SK-N-MC (cell line): ENCODE measurements at regions not wholly inside any gene's neighbourhood (a gene's known extent, or its start where the extent isn't known, plus 50 kb on each side); places are given as distances from the start of the nearest gene placed in this dataset.

Experiments used
- DNase-seq: peaks from one replicate; pipeline ENCODE4 v3.0.0-alpha.2; 2011; ENCODE audit warnings: low read depth, low spot score
- H3K27ac ChIP-seq: fragments of 200-600 bp; sonication (generic); 2 replicates; pipeline ENCODE4 v1.5.1; 2016; ENCODE audit warnings: mixed run types
- H3K36me3 ChIP-seq: fragments of 200-600 bp; sonication (generic); 2 replicates; pipeline ENCODE4 v1.6.1; 2017; ENCODE audit warnings: antibody characterized with exemption, low read length, mixed read lengths; ENCODE audit not compliant: insufficient read depth
- H3K4me3 ChIP-seq: fragments of 200-600 bp; sonication (generic); 2 replicates; pipeline ENCODE4 v1.5.1; 2016
- H3K9ac ChIP-seq: fragments of 200-600 bp; sonication (generic); 2 replicates; pipeline ENCODE4 v1.8.0; 2017; ENCODE audit warnings: mixed run types, mixed read lengths; ENCODE audit not compliant: insufficient read length
- H3K9me3 ChIP-seq: fragments of 200-600 bp; sonication (generic); 2 replicates; pipeline ENCODE4 v1.6.1; 2017; ENCODE audit warnings: low read depth, mild to moderate bottlenecking, antibody characterized with exemption, low read length, moderate library complexity, mixed read lengths
- EZH2 ChIP-seq: fragments of 200-600 bp; sonication (generic); IDR thresholded peaks from one replicate; pipeline ENCODE4 v1.6.1; 2017; ENCODE audit warnings: antibody characterized with exemption
- FOXP2 ChIP-seq: optimal IDR thresholded peaks from 2 replicates; pipeline ENCODE3; 2011; ENCODE audit warnings: mild to moderate bottlenecking, moderate library complexity; ENCODE audit not compliant: insufficient read depth; ENCODE audit errors: extremely low read length, control extremely low read depth
- POLR2AphosphoS5 ChIP-seq: IDR thresholded peaks from 2 replicates; pipeline ENCODE4 v1.6.1; 2012; ENCODE audit warnings: mild to moderate bottlenecking, low read depth, low read length, borderline replicate concordance

DNA sequence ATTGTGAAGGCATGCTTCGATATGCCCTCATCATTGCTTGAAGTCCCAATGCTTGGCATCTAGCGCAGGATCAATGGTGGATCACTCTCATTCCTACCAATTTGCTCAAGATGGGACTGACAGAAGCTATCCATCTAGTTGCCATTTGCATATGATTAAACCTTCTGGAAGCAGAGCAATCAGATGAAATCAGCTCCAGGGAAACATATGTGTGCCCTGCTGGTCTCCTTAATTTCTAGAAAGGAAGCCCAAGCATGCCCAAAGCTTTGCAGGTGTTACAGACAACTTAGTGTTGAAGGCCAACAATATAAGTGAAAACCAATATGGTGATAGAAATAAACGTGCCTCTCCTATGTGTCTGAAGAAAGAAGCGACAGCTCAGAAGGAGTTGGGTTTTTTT, 350.0 kb upstream of the ERCC4 start:
- no peak for DNase-seq
- no peak overlapping the region for H3K27ac ChIP-seq
- no peak for TF ChIP-seq POLR2AphosphoS5
- TF ChIP-seq EZH2, result no peak
- TF ChIP-seq FOXP2, result no peak
- no peak overlapping the region for H3K4me3 ChIP-seq
- H3K9ac ChIP-seq, result no peak overlapping the region
- H3K9me3 ChIP-seq, result no peaks in the 10 kb centered on the region
- H3K36me3 ChIP-seq, result no peaks in the 10 kb centered on the region

DNA sequence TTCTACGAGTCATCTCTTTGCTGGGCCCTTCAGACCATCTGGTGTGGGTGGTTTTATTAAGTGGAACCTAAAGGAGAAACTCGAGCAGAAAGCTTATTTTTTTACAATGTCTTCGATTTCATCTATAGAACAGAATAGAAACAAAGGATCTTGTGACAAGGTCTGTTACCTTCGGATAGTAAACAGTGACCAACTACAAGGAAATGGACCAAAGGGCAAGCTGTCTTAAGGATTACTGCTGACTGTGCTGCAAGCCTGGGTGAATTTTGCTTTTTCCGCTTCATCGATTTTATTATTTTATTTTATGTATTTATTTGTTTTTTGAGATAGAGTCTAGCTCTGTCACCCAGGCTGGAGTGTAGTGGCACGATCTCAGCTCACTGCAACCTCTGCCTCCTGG, 348.9 kb upstream of the ERCC4 start:
- no peak for DNase-seq
- no peaks in the 10 kb centered on the region for H3K36me3 ChIP-seq
- no peak overlapping the region for H3K27ac ChIP-seq
- TF ChIP-seq POLR2AphosphoS5, result no peak
- no peak for TF ChIP-seq FOXP2
- TF ChIP-seq EZH2, result no peak
- no peak overlapping the region for H3K9ac ChIP-seq
- H3K9me3 ChIP-seq, result no peaks in the 10 kb centered on the region
- H3K4me3 ChIP-seq, result no peak overlapping the region

DNA sequence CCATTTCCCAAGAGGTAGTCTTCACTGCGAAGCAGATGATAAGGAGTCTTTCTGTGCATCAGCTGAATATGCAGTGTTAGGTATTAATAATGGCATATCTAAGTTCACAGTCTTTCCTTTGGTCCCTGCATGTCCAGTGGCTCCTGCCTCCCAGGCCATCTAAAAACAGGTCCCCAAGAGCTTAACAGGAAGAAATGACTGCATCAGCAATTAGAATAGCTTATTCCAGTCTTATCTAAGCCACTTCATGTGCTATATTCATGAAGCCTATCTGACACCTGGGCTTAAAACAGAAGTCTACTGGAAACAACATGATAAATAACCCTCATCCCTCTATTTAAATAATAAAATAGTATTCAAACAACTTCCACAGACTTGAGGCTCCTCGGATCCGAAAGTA, 346.1 kb upstream of the ERCC4 start:
- no peak for TF ChIP-seq POLR2AphosphoS5
- no peak for TF ChIP-seq FOXP2
- TF ChIP-seq EZH2, result no peak
- H3K27ac ChIP-seq, result no peak overlapping the region
- no peaks in the 10 kb centered on the region for H3K36me3 ChIP-seq
- H3K4me3 ChIP-seq, result no peak overlapping the region
- H3K9ac ChIP-seq, result no peak overlapping the region
- H3K9me3 ChIP-seq, result no peaks in the 10 kb centered on the region
- DNase-seq, result no peak

DNA sequence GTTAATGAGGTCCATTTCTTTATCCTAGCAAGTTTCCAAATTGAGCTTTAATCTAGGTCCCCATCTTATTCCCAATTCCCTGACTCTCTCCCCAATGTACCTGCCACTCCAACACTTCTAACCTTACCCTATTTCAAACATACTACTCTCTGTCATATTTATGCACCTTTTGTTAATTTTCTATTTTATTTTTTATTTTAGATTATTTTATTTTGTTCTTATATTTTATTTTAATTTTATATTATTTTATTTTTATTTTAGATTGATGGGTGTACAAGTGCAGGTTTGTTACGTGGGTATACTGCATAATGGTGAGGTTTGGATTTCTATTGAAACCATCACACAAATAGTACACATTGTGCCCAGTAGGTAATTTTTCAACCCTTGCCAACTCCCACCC, 333.9 kb upstream of the ERCC4 start:
- Histone ChIP-seq H3K9me3 (no peaks in the 10 kb centered on the region), H3K9ac (no peak overlapping the region), H3K36me3 (no peaks in the 10 kb centered on the region), H3K4me3 (no peak overlapping the region), H3K27ac (no peak overlapping the region)
- TF ChIP-seq EZH2 (no peak), POLR2AphosphoS5 (no peak), FOXP2 (no peak)
- no peak for DNase-seq

DNA sequence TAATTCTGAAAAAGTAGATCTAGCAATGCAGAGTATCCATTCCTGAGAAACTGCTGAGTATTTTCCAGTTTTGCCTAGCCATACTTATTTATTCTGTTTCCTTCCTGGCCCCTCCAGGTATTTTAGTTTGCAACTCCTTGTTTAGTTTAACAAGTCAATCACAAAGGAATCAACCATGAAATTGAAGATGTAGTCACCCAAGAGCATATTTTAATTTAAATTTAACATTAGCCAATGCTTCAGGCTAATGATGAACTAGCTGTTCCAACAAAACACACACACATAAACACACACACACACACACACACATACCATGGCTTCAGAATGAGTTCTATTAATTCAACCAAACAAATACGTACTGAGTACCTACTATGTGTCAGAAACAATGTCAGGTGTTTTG, 332.8 kb upstream of the ERCC4 start:
- DNase-seq, result no peak
- no peak overlapping the region for H3K4me3 ChIP-seq
- H3K27ac ChIP-seq, result no peak overlapping the region
- no peaks in the 10 kb centered on the region for H3K36me3 ChIP-seq
- no peak overlapping the region for H3K9ac ChIP-seq
- TF ChIP-seq FOXP2 (no peak), EZH2 (no peak), POLR2AphosphoS5 (no peak)
- H3K9me3 ChIP-seq, result no peaks in the 10 kb centered on the region

DNA sequence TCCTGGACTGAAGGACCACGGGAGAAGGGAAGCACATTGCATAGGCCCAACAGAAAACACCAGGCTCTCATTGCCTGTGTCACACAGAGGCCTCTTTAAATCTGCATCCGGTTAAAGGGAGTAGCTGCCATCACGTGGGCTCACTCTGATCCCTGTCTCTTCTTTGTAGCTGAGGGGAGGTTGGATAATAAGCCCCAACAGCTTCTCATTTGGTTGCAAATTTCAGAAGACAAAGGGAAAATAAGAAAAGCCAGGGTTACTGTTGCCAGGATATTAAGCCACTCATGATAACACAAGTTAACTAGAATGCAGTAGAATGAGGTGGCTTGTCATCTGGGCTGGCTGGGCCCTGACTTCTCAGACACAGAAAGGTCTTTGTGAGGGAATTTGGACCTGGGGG, 325.1 kb upstream of the ERCC4 start:
- Histone ChIP-seq H3K9ac (no peak overlapping the region), H3K36me3 (no peaks in the 10 kb centered on the region), H3K27ac (no peak overlapping the region), H3K4me3 (no peak overlapping the region), H3K9me3 (no peaks in the 10 kb centered on the region)
- TF ChIP-seq POLR2AphosphoS5, result no peak
- TF ChIP-seq EZH2, result no peak
- TF ChIP-seq FOXP2, result no peak
- no peak for DNase-seq

DNA sequence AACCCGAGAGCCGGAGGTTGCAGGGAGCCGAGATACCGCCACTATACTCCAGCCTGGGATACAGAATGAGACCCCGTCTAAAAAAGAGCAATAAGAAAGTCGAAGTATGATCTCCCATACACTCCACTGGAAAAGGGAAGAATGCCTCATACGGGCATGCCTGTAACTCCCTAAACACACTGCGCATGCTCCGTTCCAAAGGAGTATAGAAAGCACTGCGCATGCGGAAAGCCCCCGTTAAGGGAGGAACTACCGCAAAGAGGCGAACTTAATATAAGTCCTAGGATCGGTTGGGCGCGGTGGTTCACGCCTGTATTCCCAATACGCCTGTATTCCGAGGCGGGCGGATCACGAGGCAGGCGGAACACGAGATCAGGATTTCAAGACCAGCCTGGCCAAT, 313.1 kb upstream of the ERCC4 start:
- TF ChIP-seq EZH2, result no peak
- TF ChIP-seq POLR2AphosphoS5, result no peak
- TF ChIP-seq FOXP2, result no peak
- Histone ChIP-seq H3K36me3 (no peaks in the 10 kb centered on the region), H3K4me3 (no peak overlapping the region), H3K9me3 (no peaks in the 10 kb centered on the region), H3K9ac (no peak overlapping the region), H3K27ac (no peak overlapping the region)
- DNase-seq, result no peak

DNA sequence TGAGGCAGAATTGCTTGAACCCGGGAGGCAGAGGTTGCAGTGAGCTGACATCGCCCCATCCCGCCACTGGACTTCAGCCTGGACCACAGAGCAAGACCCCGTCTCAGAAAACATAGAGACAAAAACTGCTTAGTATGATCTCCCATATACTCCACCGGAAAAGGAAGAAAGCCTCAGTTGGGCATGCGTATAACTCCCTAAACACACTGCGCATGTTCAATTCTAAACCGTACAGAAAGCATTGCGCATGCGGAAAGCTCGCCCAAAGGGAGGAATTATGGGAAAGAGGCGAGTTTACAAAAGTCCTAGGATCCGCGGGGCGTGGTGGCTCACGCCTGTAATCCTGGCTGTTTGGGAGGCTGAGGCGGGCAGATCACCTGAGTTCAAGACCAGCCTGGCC, 312.7 kb upstream of the ERCC4 start:
- Histone ChIP-seq H3K9ac (no peak overlapping the region), H3K27ac (no peak overlapping the region), H3K9me3 (no peaks in the 10 kb centered on the region), H3K4me3 (no peak overlapping the region), H3K36me3 (no peaks in the 10 kb centered on the region)
- no peak for DNase-seq
- TF ChIP-seq FOXP2 (no peak), POLR2AphosphoS5 (no peak), EZH2 (no peak)

DNA sequence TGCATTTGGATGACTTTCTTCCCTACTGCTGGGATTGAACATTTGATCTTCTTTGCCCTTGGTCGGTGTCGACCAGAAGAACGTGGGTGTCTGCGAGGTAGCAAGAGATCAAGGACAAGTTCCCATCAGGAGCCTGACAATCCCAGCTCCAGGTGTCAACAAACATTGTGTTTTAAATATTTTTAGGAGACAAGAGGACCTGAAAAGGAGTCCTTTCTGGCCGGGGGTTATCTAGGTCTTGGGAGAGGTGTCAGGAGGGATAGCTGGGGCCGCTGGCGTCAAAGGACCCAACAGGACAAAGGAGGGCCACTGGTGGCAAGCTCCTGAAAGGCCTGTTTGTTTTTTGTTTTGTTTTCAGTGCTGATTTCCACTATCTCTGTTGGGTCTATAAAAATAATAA, 308.4 kb upstream of the ERCC4 start:
- no peak overlapping the region for H3K27ac ChIP-seq
- no peak overlapping the region for H3K9ac ChIP-seq
- no peak for DNase-seq
- H3K4me3 ChIP-seq, result no peak overlapping the region
- H3K9me3 ChIP-seq, result no peaks in the 10 kb centered on the region
- TF ChIP-seq EZH2 (no peak), FOXP2 (no peak), POLR2AphosphoS5 (no peak)
- no peaks in the 10 kb centered on the region for H3K36me3 ChIP-seq
